ENCODE measurements at regions not wholly inside any gene's neighbourhood (a gene's known extent, or its start where the extent isn't known, plus 50 kb on each side); places are given as distances from the start of the nearest gene placed in this dataset.
"Not testable (repeated sequence)": the region's sequence is repeated elsewhere in the genome, so short reads cannot be mapped to it uniquely, and the experiment has no call there.

GRCh38 chr16:76696876-76697275, 419.7 kb downstream of the CNTNAP4 start:
- ATAC-seq, result no peak
- DNase-seq, result no peak
- intact Hi-C loops (cut with DNase I), result no loop called here

GRCh38 chr16:76705892-76706291, 428.7 kb downstream of the CNTNAP4 start:
- ATAC-seq, result no peak
- no peak for DNase-seq
- intact Hi-C loops (cut with DNase I), result no loop called here

GRCh38 chr16:76713191-76713590, 436.0 kb downstream of the CNTNAP4 start:
- no peak for DNase-seq
- intact Hi-C loops (cut with DNase I), result no loop called here
- no peak for ATAC-seq

GRCh38 chr16:76716251-76716650, 439.1 kb downstream of the CNTNAP4 start:
- ATAC-seq; DNase-seq; intact Hi-C loops (cut with DNase I): not testable (repeated sequence)

- DNase-seq, result no peak
- intact Hi-C loops (cut with DNase I), result no loop called here
- no peak for ATAC-seq
These were observed 447.0 kb downstream of the CNTNAP4 start for GRCh38 chr16:76724181-76724580.

- DNase-seq (no peak), ATAC-seq (no peak)
- intact Hi-C loops (cut with DNase I), result no loop called here
These were observed 452.3 kb downstream of the CNTNAP4 start for GRCh38 chr16:76729525-76729924.

GRCh38 chr16:76732894-76733293, 455.7 kb downstream of the CNTNAP4 start:
- no peak for ATAC-seq
- DNase-seq, result no peak
- intact Hi-C loops (cut with DNase I), result no loop called here

- ATAC-seq, result no peak
- DNase-seq, result no peak
- intact Hi-C loops (cut with DNase I), result no loop called here
These were observed 449.4 kb upstream of the MON1B start for GRCh38 chr16:76741623-76742022.

GRCh38 chr16:76748461-76749348, 442.3 kb upstream of the MON1B start:
- DNase-seq (no peak), ATAC-seq (no peak)
- intact Hi-C loops (cut with DNase I), result no loop called here

GRCh38 chr16:76749780-76750375, 441.1 kb upstream of the MON1B start:
- DNase-seq (no peak), ATAC-seq (no peak)
- intact Hi-C loops (cut with DNase I), result no loop called here

GRCh38 chr16:76755496-76755895, 435.5 kb upstream of the MON1B start:
- ATAC-seq, result no peak
- DNase-seq, result no peak
- intact Hi-C loops (cut with DNase I), result no loop called here

GRCh38 chr16:76756423-76756822, 434.6 kb upstream of the MON1B start:
- DNase-seq, result no peak
- ATAC-seq, result no peak
- intact Hi-C loops (cut with DNase I), result no loop called here

- no peak for ATAC-seq
- intact Hi-C loops (cut with DNase I), result no loop called here
- DNase-seq, result no peak
These were observed 434.0 kb upstream of the MON1B start for GRCh38 chr16:76756951-76757350.

- intact Hi-C loops (cut with DNase I), result no loop called here
- DNase-seq (no peak), ATAC-seq (no peak)
These were observed 424.5 kb upstream of the MON1B start for GRCh38 chr16:76766538-76766937.

- intact Hi-C loops (cut with DNase I), result no loop called here
- ATAC-seq (no peak), DNase-seq (no peak)
These were observed 422.7 kb upstream of the MON1B start for GRCh38 chr16:76768316-76768715.

GRCh38 chr16:76768948-76769347, 422.0 kb upstream of the MON1B start:
- intact Hi-C loops (cut with DNase I), result no loop called here
- ATAC-seq (no peak), DNase-seq (no peak)

GRCh38 chr16:76771216-76771615, 419.8 kb upstream of the MON1B start:
- ATAC-seq (no peak), DNase-seq (no peak)
- intact Hi-C loops (cut with DNase I), result no loop called here

- no peak for DNase-seq
- intact Hi-C loops (cut with DNase I), result no loop called here
- no peak for ATAC-seq
These were observed 413.1 kb upstream of the MON1B start for GRCh38 chr16:76777721-76778465.

GRCh38 chr16:76780556-76780955, 410.4 kb upstream of the MON1B start:
- no peak for ATAC-seq
- intact Hi-C loops (cut with DNase I), result no loop called here
- DNase-seq, result no peak

GRCh38 chr16:76784530-76784929, 406.5 kb upstream of the MON1B start:
- intact Hi-C loops (cut with DNase I), result no loop called here
- DNase-seq (no peak), ATAC-seq (no peak)

All from left cardiac atrium (tissue), 4 donors.